Neutrophil (primary cell): ENCODE measurements at regions not wholly inside any gene's neighbourhood (a gene's known extent, or its start where the extent isn't known, plus 50 kb on each side); places are given as distances from the start of the nearest gene placed in this dataset.

Source experiments
- H3K27ac ChIP-seq: fragments of 200-600 bp; sonication (generic); 2 replicates; pipeline ENCODE4 v1.5.1; 2016; ENCODE audit warnings: mild to moderate bottlenecking, moderate library complexity
- H3K27me3 ChIP-seq: fragments of 200-600 bp; sonication (generic); 2 replicates; pipeline ENCODE4 v1.6.0; 2016; ENCODE audit warnings: mild to moderate bottlenecking
- H3K36me3 ChIP-seq: fragments of 200-600 bp; sonication (generic); 2 replicates; pipeline ENCODE4 v1.5.1; 2017
- H3K4me1 ChIP-seq, 2 experiments: fragments of 200-600 bp in 1 of 2; sonication (generic) in 1 of 2; 1 replicate in 1 of 2; 2 replicates in 1 of 2; pipeline versions ENCODE4 v1.5.1 to v1.6.1; 2013 to 2016; ENCODE audit warnings: low read depth in 1 of 2, low read length in 1 of 2, mild to moderate bottlenecking in 1 of 2, moderate library complexity in 1 of 2; ENCODE audit not compliant: control insufficient read depth in 1 of 2, insufficient read depth in 1 of 2
- H3K4me3 ChIP-seq, 2 experiments: fragments of 200-600 bp in 1 of 2; sonication (generic) in 1 of 2; 1 replicate in 1 of 2; 2 replicates in 1 of 2; pipeline ENCODE4 v1.5.1; 2013 to 2016; ENCODE audit warnings: low read depth in 1 of 2, low read length in 1 of 2, mild to moderate bottlenecking in 1 of 2, moderate library complexity in 1 of 2
- H3K9me3 ChIP-seq: fragments of 200-600 bp; sonication (generic); 2 replicates; pipeline ENCODE4 v1.5.1; 2016
- CTCF ChIP-seq: fragments of 200-600 bp; sonication (generic); IDR thresholded peaks from 2 replicates; pipeline ENCODE4 v1.5.1; 2016; ENCODE audit warnings: antibody characterized with exemption

- Histone ChIP-seq H3K4me3 (no peak overlapping the region), H3K27ac (no peak overlapping the region), H3K9me3 (no peaks in the 10 kb centered on the region), H3K27me3 (peaks cover 21% of the 10 kb centered on the region), H3K36me3 (no peaks in the 10 kb centered on the region), H3K4me1 (no peaks in the 10 kb centered on the region)
- no peak for TF ChIP-seq CTCF
Observed at GRCh38 chr21:41667136-41667535, 99.7 kb downstream of the RIPK4 start.

DNA sequence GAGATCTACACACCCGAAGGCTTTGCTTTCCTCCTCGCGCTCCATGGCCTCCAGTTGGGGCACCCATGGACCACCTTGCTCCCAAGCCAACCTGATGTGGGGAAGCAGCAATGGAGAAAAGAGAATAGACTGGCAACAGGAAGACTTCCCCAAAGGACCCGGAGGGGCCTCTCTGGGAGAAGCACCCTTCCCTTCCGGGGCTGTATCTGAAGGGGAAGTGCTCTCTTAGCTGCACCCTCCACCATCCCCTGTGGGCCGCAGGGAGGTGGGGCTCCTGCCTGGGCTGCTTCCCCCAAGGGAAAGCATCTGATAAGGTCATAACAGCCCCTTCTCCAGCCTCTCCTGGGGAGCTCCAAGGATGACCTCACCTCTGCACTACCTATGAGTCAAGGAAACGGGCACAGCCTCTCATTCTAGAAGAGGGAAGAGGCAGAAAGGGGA is 100.2 kb downstream of the RIPK4 start:
- no peak for TF ChIP-seq CTCF
- Histone ChIP-seq H3K4me3 (no peak overlapping the region), H3K9me3 (no peaks in the 10 kb centered on the region), H3K27ac (no peak overlapping the region), H3K36me3 (no peaks in the 10 kb centered on the region), H3K27me3 (peaks cover 16% of the 10 kb centered on the region), H3K4me1 (no peaks in the 10 kb centered on the region)

- no peak overlapping the region for H3K27ac ChIP-seq
Observed at GRCh38 chr21:41665766-41666595, 100.9 kb downstream of the RIPK4 start.

DNA sequence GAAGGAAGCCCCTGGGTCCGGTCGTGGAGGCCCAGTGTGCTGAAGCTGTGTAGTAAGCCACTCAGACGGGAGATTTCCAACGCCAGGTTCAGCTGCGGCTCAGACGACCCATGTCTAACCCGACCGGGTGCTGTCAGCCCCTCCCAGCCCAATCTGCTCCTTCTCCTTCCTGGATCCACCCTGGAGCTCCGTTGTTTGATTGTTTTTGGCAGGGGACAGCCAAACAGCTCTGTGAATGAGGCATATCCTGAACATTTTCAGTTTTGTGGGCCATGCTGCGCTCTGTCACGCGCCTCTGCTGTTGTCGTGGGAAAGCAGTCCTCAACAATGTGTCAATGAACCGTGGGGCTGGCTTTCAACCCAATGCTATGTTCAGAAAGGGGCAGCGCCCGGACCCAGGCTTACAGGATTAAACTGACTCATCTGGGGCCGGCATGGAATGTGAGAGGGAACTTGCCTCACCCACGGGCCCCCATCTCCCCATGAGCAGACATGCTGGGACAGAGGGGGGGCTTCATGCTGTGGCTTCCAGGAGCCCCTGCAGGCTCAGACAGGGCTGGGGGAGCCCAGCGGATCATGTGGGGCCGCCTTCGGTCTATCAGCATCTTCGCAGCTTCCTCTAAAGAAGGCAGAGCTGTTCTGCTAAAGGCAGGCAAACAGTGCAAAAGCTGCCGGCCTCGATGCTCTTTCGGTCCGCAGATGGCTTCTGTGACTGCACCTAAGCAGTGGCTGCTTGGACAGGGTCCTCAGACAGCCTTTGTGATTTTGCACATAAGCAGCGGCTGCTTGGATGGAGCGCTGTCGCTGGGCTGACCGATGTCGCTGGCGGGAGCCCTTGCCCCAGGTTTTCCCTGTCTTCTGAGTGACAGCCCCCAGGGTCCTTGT is 101.7 kb downstream of the RIPK4 start:
- H3K9me3 ChIP-seq = no peaks in the 10 kb centered on the region
- H3K4me3 ChIP-seq = no peak overlapping the region
- no peaks in the 10 kb centered on the region for H3K4me1 ChIP-seq
- H3K27me3 ChIP-seq = peaks cover 11% of the 10 kb centered on the region
- H3K27ac ChIP-seq = no peak overlapping the region
- no peak for TF ChIP-seq CTCF
- no peaks in the 10 kb centered on the region for H3K36me3 ChIP-seq

More at GRCh38 chr21:41665766-41666595, 100.9 kb downstream of the RIPK4 start:
- Histone ChIP-seq H3K36me3 (no peaks in the 10 kb centered on the region), H3K4me1 (no peaks in the 10 kb centered on the region), H3K4me3 (no peak overlapping the region), H3K27me3 (peaks cover 11% of the 10 kb centered on the region), H3K9me3 (no peaks in the 10 kb centered on the region)
- no peak for TF ChIP-seq CTCF

- Histone ChIP-seq H3K4me1 (no peaks in the 10 kb centered on the region), H3K9me3 (no peaks in the 10 kb centered on the region), H3K27ac (no peak overlapping the region), H3K36me3 (no peaks in the 10 kb centered on the region), H3K4me3 (no peak overlapping the region), H3K27me3 (peaks cover 11% of the 10 kb centered on the region)
- TF ChIP-seq CTCF = no peak
Observed at GRCh38 chr21:41663805-41664788, 102.8 kb downstream of the RIPK4 start.
